Calu3 (cell line): ENCODE measurements at regions not wholly inside any gene's neighbourhood (a gene's known extent, or its start where the extent isn't known, plus 50 kb on each side); places are given as distances from the start of the nearest gene placed in this dataset.
"Not testable (repeated sequence)": the region's sequence is repeated elsewhere in the genome, so short reads cannot be mapped to it uniquely, and the experiment has no call there.

Source experiments
- BruUV-seq: library from RNA; stranded (reverse); fragments of 400-500 nt; replicated peaks from 2 replicates; lab custom pipeline; 2021; lab: Mats Ljungman, UMichigan
- CTCF ChIA-PET: fragments of 300-600 bp; sonication (Branson Sonifier 250); formaldehyde crosslinking; loops from one replicate; lab custom pipeline; 2022; ENCODE audit warnings: antibody characterized with exemption; lab: Charles Lee
- DNase-seq: peaks from one replicate; pipeline ENCODE4 v3.0.0; 2022
- H3K27ac Mint-ChIP-seq: one replicate; pipeline ENCODE4 v1.8.0; 2022; ENCODE audit warnings: mixed read lengths; ENCODE audit not compliant: unreplicated experiment
- H3K27me3 Mint-ChIP-seq: one replicate; pipeline ENCODE4 v1.8.0; 2022; ENCODE audit warnings: mixed read lengths; ENCODE audit not compliant: unreplicated experiment
- H3K36me3 Mint-ChIP-seq: one replicate; pipeline ENCODE4 v1.8.0; 2022; ENCODE audit warnings: mild to moderate bottlenecking, moderate library complexity, mixed read lengths; ENCODE audit not compliant: insufficient read depth, unreplicated experiment
- H3K4me1 Mint-ChIP-seq: one replicate; pipeline ENCODE4 v1.8.0; 2022; ENCODE audit warnings: mild to moderate bottlenecking, low read depth, mixed read lengths; ENCODE audit not compliant: unreplicated experiment
- H3K4me3 Mint-ChIP-seq: one replicate; pipeline ENCODE4 v1.8.0; 2022; ENCODE audit warnings: mild to moderate bottlenecking, low read depth, moderate library complexity, mixed read lengths; ENCODE audit not compliant: unreplicated experiment
- H3K9me3 Mint-ChIP-seq: one replicate; pipeline ENCODE4 v1.8.0; 2022; ENCODE audit warnings: low read depth, mixed read lengths; ENCODE audit not compliant: unreplicated experiment
- intact Hi-C: fragments of 100-400 bp; cut with micrococcal nuclease; formaldehyde crosslinking; loops from one replicate; pipeline ENCODE4 v1.10.0; 2022; ENCODE audit not compliant: unreplicated experiment
- TF ChIP-seq, protein P1 (sequence below): fragments of 200-600 bp; IDR thresholded peaks from one replicate; pipeline ENCODE4 v1.8.0; 2022; ENCODE audit warnings: antibody characterized with exemption; ENCODE audit not compliant: unreplicated experiment

DNA sequence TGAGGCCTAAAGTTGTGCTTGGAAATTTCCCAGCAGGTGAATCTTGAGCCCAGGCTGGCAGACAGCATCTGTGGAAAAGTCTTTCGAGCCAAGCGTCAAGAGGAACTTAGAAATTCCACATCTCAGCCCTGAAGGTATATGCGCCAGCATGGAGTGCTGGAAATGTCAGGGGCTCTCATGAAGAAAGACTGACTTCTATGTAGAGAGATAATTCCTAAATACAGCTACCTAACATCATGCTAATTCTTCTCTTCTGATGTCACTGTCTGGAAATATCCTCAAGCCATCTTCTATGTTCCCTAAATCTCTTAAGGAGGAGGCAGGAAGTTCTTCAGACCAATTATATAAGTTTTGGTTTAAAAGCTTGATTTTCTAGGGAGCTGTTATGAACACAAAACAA, 492.4 kb upstream of the MARCKS start:
- H3K9me3 Mint-ChIP-seq: no peaks in the 10 kb centered on the region
- no peak overlapping the region for H3K4me3 Mint-ChIP-seq
- no peaks in the 10 kb centered on the region for H3K27me3 Mint-ChIP-seq
- CTCF ChIA-PET: no interaction called here
- no peak for DNase-seq
- peaks cover 4% of the 10 kb centered on the region for H3K36me3 Mint-ChIP-seq
- no peak overlapping the region for H3K27ac Mint-ChIP-seq
- BruUV-seq: no TSS peak
- intact Hi-C loops: loop anchor here (5.0 kb wide), 2 partner anchors 48 to 242 kb away; no protein-coding TSS in a partner anchor
- peaks cover 38% of the 10 kb centered on the region for H3K4me1 Mint-ChIP-seq
- TF ChIP-seq, protein P1, sequence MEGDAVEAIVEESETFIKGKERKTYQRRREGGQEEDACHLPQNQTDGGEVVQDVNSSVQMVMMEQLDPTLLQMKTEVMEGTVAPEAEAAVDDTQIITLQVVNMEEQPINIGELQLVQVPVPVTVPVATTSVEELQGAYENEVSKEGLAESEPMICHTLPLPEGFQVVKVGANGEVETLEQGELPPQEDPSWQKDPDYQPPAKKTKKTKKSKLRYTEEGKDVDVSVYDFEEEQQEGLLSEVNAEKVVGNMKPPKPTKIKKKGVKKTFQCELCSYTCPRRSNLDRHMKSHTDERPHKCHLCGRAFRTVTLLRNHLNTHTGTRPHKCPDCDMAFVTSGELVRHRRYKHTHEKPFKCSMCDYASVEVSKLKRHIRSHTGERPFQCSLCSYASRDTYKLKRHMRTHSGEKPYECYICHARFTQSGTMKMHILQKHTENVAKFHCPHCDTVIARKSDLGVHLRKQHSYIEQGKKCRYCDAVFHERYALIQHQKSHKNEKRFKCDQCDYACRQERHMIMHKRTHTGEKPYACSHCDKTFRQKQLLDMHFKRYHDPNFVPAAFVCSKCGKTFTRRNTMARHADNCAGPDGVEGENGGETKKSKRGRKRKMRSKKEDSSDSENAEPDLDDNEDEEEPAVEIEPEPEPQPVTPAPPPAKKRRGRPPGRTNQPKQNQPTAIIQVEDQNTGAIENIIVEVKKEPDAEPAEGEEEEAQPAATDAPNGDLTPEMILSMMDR: no peak

- no TSS peak for BruUV-seq
- CTCF ChIA-PET: no interaction called here
- H3K9me3 Mint-ChIP-seq: no peaks in the 10 kb centered on the region
- H3K36me3 Mint-ChIP-seq: peaks cover 4% of the 10 kb centered on the region
- no peaks in the 10 kb centered on the region for H3K27me3 Mint-ChIP-seq
- H3K27ac Mint-ChIP-seq: no peak overlapping the region
- no peak for DNase-seq
- TF ChIP-seq, protein P1: no peak
- intact Hi-C loops: no loop called here
- H3K4me3 Mint-ChIP-seq: no peak overlapping the region
- H3K4me1 Mint-ChIP-seq: peaks cover 38% of the 10 kb centered on the region
Observed at GRCh38 chr6:113365191-113365590, 492.0 kb upstream of the MARCKS start.

GRCh38 chr6:113366505-113366904, 490.6 kb upstream of the MARCKS start:
- no TSS peak for BruUV-seq
- TF ChIP-seq, protein P1: no peak
- Mint-ChIP-seq H3K27ac (no peak overlapping the region), H3K36me3 (no peaks in the 10 kb centered on the region), H3K9me3 (no peaks in the 10 kb centered on the region), H3K27me3 (no peaks in the 10 kb centered on the region), H3K4me1 (peaks cover 30% of the 10 kb centered on the region), H3K4me3 (no peak overlapping the region)
- intact Hi-C loops: no loop called here
- no peak for DNase-seq
- CTCF ChIA-PET: no interaction called here

DNA sequence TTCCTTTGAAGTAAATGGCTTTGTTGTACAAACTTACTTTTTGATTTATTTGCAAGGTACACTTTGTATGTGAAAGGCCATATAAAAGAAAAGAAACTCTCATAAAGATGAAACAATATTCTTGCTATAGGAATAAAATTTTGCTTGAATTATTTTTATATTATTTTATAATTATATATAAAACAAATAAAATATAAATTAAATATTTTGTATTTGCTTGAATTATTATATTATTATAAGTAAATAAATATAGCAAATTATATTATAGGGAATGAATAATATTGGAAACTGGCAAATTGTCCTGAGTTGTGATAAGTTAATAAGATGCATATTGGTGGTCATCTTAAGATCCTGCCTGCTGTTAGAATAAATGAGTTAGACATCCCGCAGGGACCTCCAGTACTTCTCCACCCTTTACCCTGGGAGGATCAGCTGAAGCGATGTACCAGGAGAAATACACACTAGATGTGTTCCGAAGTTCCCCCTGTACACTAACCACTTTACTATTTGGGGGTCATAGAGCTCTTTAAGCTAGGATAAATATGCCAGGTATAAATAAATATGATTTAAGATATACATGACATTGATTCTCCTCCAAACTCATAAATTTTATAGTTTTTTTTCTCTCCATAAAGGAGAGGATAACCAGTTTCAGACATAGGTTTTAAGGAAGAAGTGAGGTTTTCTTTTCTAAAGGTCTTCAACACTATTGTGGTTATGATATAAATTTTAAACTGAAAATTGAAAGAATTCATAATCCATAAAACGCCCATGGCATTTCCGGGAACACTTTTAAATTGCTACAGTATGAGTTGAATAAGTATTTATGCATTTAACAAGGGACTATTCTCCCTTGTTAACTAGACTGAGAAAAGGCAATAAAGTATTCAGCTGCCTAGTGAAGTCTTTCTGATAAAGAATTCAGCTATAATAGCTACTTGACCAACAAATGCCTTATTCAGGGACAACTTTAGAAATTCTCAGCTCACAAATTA, 486.3 kb upstream of the MARCKS start:
- Mint-ChIP-seq H3K4me1 (no peaks in the 10 kb centered on the region), H3K27me3 (no peaks in the 10 kb centered on the region), H3K36me3 (no peaks in the 10 kb centered on the region), H3K4me3 (no peak overlapping the region), H3K27ac (no peak overlapping the region), H3K9me3 (no peaks in the 10 kb centered on the region)
- TF ChIP-seq, protein P1: no peak
- CTCF ChIA-PET: no interaction called here
- DNase-seq: no peak
- intact Hi-C loops: no loop called here
- BruUV-seq: no TSS peak

DNA sequence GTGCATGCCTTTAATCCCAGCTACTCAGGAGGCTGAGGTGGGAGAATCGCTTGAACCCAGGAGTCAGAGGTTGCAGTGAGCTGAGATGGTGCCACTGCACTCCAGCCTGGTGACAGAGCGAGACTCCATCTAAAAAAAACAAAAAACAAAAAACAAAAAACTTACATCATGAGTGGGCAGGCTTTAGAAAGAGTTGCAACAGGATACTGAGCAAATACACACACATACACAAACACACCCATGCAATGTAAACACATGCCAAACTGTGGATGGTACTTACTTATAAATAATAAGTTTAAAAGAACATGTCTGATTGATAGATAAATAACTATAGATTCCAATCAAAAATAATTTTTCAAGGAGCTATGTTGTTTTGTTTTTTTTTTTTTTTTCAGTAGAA, 481.7 kb upstream of the MARCKS start:
- H3K27ac Mint-ChIP-seq, H3K27me3 Mint-ChIP-seq, BruUV-seq, H3K4me3 Mint-ChIP-seq, H3K9me3 Mint-ChIP-seq, H3K4me1 Mint-ChIP-seq, intact Hi-C loops, DNase-seq, H3K36me3 Mint-ChIP-seq: not testable (repeated sequence)
- CTCF ChIA-PET: interaction anchor here (0.7 kb wide), 1 partner anchor 66 kb away, joined by 3 read pairs; no protein-coding TSS in a partner anchor
